NCI-H2107 treated with DMSO at 0.1 percent for 48 hours (cell line): ENCODE measurements at regions not wholly inside any gene's neighbourhood (a gene's known extent, or its start where the extent isn't known, plus 50 kb on each side); places are given as distances from the start of the nearest gene placed in this dataset.

ENCODE experiments used
- DNase-seq: peaks from one replicate; lab custom pipeline; 2025; ENCODE audit not compliant: unreplicated experiment; lab: John Stamatoyannopoulos, UW

DNA sequence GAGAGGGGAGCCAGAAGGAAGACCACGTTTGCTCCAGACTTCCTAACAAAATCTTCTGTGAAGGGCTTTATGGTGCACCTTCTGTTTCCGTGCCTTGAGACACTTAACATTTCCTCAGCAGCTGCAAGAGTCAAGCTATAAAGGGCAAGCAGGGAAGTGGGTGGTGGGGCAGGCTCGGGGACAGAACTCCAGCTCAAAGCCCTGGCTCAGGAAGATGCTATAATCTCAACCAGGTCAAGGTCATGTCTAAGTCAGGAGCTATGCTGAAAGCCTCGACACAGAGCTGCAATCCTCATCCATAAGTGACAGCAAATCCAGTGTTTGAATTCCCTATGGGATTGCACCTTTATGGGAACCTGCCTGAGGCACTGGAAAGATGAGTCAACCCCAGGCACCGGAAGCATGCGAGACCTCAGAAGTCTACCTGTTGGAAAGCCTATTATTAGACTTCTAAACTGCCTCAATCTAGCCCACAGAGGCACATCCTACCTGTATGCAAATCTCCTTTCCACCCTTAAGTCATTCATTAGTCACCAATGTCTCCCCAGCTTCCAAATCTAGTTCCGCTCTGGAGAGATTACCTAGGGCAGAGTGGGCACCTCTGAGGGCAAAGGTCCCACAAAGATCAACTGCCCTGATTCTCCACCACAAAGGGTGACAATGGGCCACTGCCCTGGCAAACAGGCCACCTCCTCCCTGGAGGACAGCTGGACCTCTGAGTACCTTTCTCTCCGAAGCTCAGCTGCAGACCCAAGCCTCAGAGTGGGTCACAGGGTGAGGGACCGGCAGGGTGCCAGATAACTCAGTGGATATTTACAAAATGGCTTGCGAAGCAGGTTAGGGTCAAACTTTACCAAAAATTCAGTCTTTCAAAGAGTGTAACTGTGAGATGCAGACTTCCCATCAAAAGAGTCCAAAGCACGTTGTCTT, 287.0 kb downstream of the CDC5L start:
- no peak for DNase-seq

DNA sequence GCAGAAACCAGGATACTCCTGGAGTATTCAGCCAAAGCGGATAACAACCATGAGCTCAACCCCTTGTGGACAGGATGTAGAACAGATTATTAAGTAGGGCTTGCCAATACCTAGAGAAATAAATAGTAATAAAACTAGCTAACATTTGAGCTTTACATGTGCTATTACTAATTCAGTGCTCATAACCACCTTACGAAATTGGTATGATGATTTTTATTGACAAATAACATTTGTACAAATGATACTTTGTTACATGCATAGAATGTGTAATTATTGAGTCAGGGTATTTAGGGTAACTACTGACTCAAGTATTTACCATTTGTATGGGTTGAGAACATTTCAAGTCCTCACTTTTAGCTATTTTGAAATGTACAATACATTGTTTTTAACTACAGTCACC, 287.9 kb downstream of the CDC5L start:
- no peak for DNase-seq

DNA sequence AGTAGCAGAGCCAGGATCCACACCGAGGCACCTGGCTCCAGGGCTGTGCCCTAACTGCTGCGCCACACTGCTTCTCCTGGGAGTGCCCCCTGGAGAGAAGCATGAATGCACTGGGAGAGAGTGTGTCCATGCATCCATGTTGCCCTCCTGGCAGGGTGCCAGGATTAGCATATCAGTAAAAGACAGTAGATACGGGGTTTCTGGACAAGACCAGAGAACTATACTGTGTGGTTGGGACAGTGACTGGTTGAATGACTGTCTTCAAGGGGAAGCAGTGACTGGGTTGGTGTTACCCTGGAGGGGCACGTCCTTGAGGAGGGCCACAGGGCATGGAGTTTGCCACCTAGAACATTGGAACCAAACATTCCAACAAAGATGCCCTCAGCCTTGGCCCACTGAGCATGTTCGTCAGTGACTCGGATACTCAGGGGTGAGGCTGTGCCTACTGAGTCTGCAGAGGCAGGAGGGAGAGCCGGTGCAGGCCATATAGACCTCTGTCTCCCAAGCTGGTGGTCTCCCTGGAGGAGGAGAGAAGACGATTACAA, 288.8 kb downstream of the CDC5L start:
- no peak for DNase-seq

GRCh38 chr6:44676826-44677433, 289.4 kb downstream of the CDC5L start:
- no peak for DNase-seq

DNA sequence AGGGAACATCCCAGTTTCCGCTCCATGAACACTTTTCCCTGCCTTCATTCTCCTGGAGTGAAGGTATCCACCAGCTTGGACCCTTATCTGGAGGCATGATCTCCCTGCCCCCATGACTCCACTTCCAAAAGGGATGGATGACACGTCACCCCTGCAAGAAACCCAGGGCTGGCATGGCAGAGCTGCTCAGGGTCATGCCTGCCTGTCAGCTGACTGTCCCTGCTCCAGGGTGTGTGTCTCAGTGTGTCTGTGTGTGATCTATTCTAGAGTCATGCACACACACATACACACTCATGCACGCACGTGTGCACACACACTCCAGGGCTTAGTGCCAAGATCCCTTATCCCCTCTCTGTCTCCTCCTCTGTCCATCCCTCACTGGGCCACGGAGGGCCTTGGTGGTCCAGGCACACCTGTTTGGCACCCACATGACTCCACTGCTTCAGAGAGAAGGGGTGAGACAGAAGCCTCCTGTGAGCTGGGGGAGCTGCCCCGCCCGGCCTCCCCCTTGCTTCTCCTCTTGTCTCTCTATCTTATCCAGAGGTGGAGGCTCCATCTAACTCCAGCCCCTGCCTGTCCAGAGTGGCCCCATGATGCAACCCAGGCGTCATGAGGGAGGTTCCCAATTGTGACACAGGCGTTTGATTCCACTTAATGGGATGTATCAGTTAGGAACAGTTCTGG, 290.9 kb downstream of the CDC5L start:
- no peak for DNase-seq

DNA sequence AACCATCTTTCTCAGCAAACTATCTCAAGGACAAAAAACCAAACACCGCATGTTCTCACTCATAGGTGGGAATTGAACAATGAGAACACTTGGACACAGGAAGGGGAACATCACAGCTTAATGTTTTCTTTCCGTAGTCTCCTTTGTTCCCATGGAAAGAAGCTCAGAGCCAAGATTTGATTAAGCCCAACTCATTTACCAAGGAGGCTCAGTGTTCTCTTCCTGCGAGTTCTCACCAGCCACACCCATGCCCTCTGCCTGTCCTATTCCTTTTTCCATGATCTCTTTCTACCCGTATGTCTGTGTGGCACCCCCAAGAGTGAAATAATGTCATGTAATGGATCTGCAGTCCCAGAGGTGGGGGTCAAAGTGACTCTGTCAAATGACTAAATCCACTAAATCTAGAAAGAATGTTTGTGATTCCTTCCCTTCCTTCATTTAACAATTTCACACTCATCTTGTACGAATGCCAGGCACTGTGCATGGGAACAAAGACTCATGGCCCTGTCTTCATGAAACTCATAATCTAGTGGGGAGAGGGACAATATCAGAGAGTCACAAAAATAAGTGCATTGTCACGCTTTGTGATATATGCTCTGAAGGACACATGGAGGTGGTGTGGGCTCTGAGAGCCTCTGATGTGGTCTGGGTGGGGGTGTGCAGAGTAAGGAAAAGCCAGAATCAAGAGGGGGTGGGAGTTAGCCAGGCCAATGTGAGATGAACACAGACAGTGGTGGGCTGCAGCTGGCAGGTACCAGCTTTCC, 292.1 kb downstream of the CDC5L start:
- no peak for DNase-seq

- no peak for DNase-seq
Measured at GRCh38 chr6:44680202-44680720, 292.8 kb downstream of the CDC5L start.

GRCh38 chr6:44681761-44682160, 294.3 kb downstream of the CDC5L start:
- DNase-seq = no peak

GRCh38 chr6:44682280-44682679, 294.8 kb downstream of the CDC5L start:
- DNase-seq = no peak

DNA sequence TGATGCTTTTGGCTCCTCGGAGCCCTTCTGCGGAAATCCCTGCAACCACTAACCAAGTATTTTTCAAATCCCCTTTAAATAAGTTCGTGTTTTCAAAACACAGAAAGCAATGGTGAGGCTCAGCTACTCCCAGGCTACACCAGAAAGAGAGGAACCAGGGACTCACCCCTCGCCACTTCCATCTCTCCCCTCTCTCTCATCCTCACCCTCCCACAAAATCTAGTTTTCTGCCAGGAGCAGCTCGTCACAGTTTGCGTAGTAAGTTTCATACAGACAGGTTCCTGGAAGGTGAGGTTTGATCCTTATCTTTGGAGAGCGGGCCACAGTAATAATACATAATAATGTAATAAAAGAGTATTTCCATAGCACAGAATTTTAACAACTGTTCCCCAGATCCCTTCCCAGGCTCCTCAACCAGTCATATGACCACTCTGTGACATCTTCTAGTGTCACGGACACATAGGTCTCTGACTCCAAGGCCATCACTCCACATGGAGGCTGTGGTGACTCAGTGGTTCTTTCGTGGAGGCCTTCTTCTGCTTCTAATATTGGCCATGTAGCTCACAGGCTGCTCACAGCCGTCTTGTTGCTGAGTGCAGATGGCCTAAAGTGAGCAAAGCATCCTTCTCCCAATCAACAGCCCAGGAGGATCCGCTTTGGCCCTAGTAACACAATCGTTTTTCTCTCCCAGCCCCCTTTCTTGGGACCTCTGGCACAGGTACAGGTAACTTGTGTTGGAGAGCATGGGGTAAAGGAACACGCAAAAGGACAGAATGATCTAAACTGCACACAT, 295.7 kb downstream of the CDC5L start:
- DNase-seq = no peak

DNA sequence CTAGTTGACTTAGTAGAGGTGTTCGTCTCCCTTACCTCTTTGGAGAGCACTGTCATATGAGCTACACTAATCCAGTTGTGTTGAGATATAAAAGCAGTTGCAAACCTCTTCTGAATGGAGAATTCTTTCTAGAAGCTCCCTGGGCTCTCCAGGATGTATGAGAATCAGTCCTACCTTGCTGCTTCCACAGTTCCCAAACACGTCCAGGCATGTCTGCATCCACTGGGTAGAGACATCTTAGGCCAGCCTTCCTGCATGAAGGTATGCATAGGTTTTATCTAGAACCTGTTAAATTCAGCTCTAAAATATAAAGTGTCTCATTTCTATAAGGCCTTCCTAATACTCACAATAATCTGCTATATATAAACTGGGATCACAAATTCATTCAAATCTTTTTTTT, 297.7 kb downstream of the CDC5L start:
- DNase-seq = no peak

GRCh38 chr6:44696099-44696498, 308.6 kb downstream of the CDC5L start:
- no peak for DNase-seq

GRCh38 chr6:44696686-44697085, 309.2 kb downstream of the CDC5L start:
- DNase-seq = no peak

- no peak for DNase-seq
Measured at GRCh38 chr6:44697327-44697726, 309.8 kb downstream of the CDC5L start.

DNA sequence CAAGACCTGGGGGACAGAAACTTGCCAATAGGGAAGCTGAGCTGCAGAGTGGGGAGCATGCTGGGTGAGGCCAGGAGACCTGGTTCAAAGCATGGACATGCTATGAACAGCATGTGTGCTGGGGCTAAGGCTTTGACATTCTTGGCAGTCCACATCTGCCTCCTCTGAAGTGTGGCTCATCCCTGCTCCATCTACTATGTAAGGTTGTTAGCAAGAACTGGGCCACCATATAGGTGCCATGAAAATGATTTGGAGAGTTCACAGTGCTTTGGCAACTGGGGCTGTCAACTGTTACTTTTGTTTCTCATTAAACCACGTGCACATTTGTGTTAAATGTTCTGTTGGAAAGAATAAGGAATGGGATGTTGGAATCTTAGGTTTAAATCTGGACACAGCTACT, 311.1 kb downstream of the CDC5L start:
- DNase-seq = no peak

DNA sequence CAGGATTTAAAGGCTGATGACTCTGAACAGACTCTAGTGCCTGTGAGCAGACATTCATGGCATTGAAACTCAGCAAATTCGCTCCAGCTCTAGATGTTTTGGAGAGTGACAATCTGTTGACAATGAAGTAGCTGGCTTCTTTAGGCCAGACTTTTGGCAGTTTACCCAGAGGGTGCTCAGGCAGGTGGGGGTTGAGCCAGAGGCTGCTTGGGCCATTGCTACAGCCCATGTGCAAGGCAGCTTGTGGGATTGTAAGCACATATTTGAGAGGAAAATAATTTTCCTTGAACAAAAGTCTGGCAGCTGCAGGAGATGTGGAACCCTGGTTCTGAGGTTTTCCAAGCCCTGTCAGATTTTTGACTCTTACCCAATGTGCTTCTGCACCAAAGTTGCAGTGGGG, 311.6 kb downstream of the CDC5L start:
- DNase-seq = no peak

DNA sequence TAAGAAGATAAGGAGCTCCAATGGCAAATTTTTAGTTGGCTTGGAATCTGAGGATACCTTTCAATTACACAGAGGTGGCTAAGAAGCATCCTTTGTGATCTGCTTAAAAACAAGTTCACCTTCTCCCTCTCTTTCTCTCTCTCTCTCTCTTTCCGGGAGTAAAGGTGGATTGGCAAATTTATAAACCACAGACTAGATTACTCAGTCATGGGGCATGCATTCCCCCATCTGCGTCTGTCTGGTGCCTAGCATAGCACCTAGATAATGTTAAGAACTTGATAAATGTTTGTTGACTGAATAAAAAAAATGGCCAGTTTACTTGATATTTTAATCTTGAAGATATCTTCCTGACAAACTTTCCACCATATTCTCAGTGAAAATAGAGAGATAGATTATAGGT, 312.3 kb downstream of the CDC5L start:
- DNase-seq = no peak

DNA sequence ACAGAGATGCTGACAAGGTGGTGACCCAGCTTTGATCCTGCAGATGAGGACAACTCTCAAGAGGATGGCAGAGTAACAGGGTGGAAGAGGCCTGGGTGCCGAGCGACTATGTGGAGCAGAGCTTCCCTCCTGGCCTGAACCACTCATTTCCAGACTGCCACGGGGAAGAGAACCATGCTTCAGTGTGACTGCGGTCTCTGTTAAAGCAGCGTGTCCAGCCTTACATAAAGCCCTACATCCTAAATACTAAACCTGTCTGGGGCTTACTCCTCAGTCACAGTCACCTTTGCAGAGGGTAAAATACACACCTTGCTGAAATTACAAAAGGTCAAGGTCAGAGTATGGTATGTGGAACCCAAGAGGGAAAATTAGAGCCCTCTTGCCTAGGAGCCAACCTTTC, 312.9 kb downstream of the CDC5L start:
- DNase-seq = no peak

DNA sequence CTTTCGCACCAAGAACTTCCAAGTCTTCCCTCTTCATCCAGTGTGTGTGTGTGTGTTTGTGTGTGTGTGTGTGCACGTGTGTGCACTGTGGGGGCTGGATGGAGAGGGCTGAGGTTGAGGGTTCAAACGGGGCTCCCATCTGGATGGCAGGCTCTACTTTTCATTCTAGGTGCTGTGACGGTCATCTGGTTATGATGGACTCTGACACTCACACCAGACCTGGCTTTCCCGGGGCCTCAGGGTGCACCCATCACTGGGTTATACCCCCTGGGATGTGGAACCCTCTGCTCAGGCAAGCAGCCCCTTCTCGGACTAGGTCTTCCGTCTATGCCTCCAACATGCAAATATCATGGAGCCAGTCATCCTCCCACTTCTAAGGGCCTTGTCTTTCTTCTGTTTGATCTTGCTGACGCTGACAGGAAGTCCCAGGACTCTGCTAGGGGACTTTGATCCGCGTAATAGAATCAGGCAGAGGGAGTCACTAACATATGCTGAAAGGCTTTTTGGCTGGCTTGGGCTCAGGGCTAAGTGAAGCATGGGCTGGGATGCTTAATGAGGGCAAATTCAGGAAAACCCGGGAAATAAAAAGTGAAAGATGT, 313.6 kb downstream of the CDC5L start:
- no peak for DNase-seq
